Activated CD4-positive, alpha-beta T cell treated with anti-CD3 and anti-CD28 coated beads, Interleukin-2, amount 10 ng/mL, durations not matched to agents 24 days and 14 days (primary cell): ENCODE measurements at regions not wholly inside any gene's neighbourhood (a gene's known extent, or its start where the extent isn't known, plus 50 kb on each side); places are given as distances from the start of the nearest gene placed in this dataset.
"Not testable (repeated sequence)": the region's sequence is repeated elsewhere in the genome, so short reads cannot be mapped to it uniquely, and the experiment has no call there.

Experiments used
- DNase-seq: peaks from one replicate; pipeline ENCODE4 v3.0.0; 2022
- H3K27ac Mint-ChIP-seq: one replicate; pipeline ENCODE4 v1.8.0; 2022; ENCODE audit warnings: mild to moderate bottlenecking, mixed read lengths
- H3K27me3 Mint-ChIP-seq: one replicate; pipeline ENCODE4 v1.8.0; 2022; ENCODE audit warnings: mixed read lengths
- H3K36me3 Mint-ChIP-seq: one replicate; pipeline ENCODE4 v1.8.0; 2022; ENCODE audit warnings: low read depth, mild to moderate bottlenecking, mixed read lengths
- H3K4me1 Mint-ChIP-seq: one replicate; pipeline ENCODE4 v1.8.0; 2021; ENCODE audit warnings: mixed read lengths
- H3K4me3 Mint-ChIP-seq: one replicate; pipeline ENCODE4 v1.8.0; 2022; ENCODE audit warnings: mild to moderate bottlenecking, moderate library complexity, mixed read lengths
- H3K9me3 Mint-ChIP-seq: one replicate; pipeline ENCODE4 v1.8.0; 2021; ENCODE audit warnings: mixed read lengths
- intact Hi-C: fragments of 100-400 bp; cut with micrococcal nuclease; formaldehyde crosslinking; loops from one replicate; pipeline ENCODE4 v1.15.1; 2023

- H3K27me3 Mint-ChIP-seq, H3K27ac Mint-ChIP-seq, H3K9me3 Mint-ChIP-seq, intact Hi-C loops, H3K36me3 Mint-ChIP-seq, H3K4me1 Mint-ChIP-seq, DNase-seq, H3K4me3 Mint-ChIP-seq: not testable (repeated sequence)
These were observed 185.9 kb upstream of the ZNF644 start for GRCh38 chr1:91207691-91208090.

DNA sequence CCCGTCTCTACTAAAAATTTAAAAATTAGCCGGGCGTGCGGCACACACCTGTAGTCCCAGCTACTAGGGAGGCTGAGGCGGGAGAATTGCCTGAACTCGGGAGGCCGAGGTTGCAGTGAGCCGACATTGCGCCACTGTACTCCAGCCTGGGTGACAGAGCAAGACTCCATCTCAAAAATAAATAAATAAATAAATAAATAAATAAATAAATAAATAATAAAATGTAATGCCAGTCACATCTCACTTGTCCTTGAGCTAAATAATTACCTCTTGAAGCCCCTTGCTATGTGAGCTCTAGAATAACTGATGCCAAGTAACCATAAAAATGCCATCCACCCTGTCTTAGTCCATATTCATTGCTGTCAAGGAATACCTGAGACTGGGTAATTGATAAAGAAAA is 182.3 kb upstream of the ZNF644 start:
- H3K36me3 Mint-ChIP-seq, DNase-seq, H3K4me3 Mint-ChIP-seq, H3K9me3 Mint-ChIP-seq, intact Hi-C loops, H3K4me1 Mint-ChIP-seq, H3K27ac Mint-ChIP-seq, H3K27me3 Mint-ChIP-seq: not testable (repeated sequence)

DNA sequence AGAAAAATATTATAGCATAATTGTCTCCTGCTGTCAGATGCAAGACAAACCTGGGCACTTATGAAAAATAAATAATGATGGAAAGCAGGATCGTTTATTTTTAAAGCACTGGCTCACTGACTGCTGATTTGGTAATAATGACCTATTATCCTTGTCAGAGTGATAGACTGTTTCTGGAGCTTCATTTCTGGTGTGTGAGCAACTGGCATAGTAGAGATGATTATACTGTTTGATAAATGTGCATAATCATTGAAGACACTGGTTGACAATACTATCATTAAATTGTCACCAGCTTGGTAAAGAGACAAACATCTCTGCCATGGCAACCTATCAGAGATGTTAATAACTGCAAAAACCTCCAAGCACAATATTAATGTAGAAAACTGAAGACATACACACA is 179.9 kb upstream of the ZNF644 start:
- no peaks in the 10 kb centered on the region for H3K36me3 Mint-ChIP-seq
- H3K27me3 Mint-ChIP-seq: peaks cover 14% of the 10 kb centered on the region
- H3K4me1 Mint-ChIP-seq: no peaks in the 10 kb centered on the region
- H3K9me3 Mint-ChIP-seq: no peaks in the 10 kb centered on the region
- DNase-seq: no peak
- no peak overlapping the region for H3K4me3 Mint-ChIP-seq
- no peak overlapping the region for H3K27ac Mint-ChIP-seq
- intact Hi-C loops: no loop called here

- peaks cover 14% of the 10 kb centered on the region for H3K27me3 Mint-ChIP-seq
- H3K9me3 Mint-ChIP-seq: no peaks in the 10 kb centered on the region
- no peaks in the 10 kb centered on the region for H3K36me3 Mint-ChIP-seq
- intact Hi-C loops: no loop called here
- no peak for DNase-seq
- no peak overlapping the region for H3K4me3 Mint-ChIP-seq
- no peak overlapping the region for H3K27ac Mint-ChIP-seq
- no peaks in the 10 kb centered on the region for H3K4me1 Mint-ChIP-seq
These were observed 179.3 kb upstream of the ZNF644 start for GRCh38 chr1:91201176-91201575.

- H3K27me3 Mint-ChIP-seq: peaks cover 15% of the 10 kb centered on the region
- no peaks in the 10 kb centered on the region for H3K4me1 Mint-ChIP-seq
- intact Hi-C loops: no loop called here
- DNase-seq: no peak
- no peak overlapping the region for H3K4me3 Mint-ChIP-seq
- no peaks in the 10 kb centered on the region for H3K36me3 Mint-ChIP-seq
- no peak overlapping the region for H3K27ac Mint-ChIP-seq
- H3K9me3 Mint-ChIP-seq: no peaks in the 10 kb centered on the region
These were observed 178.8 kb upstream of the ZNF644 start for GRCh38 chr1:91200675-91201074.

DNA sequence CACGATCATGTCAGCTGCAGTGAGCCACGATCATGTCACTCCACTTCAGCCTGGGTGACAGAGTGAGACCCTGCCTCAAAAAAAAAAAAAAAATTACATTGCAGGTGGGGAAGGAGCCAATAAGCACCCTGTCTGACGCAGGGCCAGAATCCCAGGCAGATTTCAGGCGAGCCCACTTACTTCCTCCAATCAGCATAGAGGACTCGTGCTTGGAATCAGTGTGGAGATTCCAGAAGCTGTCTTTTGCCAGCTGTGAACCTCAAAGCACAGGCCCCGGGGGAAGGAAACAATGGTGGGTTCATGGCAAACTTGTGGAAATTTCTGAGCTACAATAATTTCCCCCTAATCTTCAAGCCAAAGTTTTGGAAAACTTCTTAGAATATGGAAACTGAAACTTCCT is 178.2 kb upstream of the ZNF644 start:
- no peak for DNase-seq
- H3K27ac Mint-ChIP-seq: no peak overlapping the region
- intact Hi-C loops: no loop called here
- H3K27me3 Mint-ChIP-seq: peaks cover 16% of the 10 kb centered on the region
- no peaks in the 10 kb centered on the region for H3K4me1 Mint-ChIP-seq
- no peak overlapping the region for H3K4me3 Mint-ChIP-seq
- no peaks in the 10 kb centered on the region for H3K36me3 Mint-ChIP-seq
- H3K9me3 Mint-ChIP-seq: no peaks in the 10 kb centered on the region

DNA sequence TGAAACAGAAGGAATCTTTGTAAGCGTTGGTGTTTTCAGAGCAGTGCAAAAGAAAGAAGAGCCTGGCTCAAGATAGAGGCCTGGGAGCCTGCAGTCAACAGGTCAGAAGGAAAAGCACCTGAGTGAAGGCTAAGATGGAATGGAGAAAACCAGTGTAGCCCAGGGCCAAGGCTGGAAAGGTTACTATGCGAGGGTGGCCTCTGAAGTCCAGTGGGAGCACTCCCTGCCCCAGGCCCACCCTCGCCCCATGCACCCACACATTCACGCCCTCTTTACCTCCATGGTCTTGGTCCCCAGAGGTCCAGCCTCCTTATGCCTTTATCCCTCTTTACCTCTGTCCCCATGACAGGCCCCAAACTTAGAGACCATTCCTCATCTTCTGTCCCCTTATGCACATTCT is 169.2 kb upstream of the ZNF644 start:
- intact Hi-C loops: no loop called here
- H3K27me3 Mint-ChIP-seq: peaks cover 4% of the 10 kb centered on the region
- H3K27ac Mint-ChIP-seq: no peak overlapping the region
- H3K9me3 Mint-ChIP-seq: no peaks in the 10 kb centered on the region
- H3K36me3 Mint-ChIP-seq: no peaks in the 10 kb centered on the region
- no peaks in the 10 kb centered on the region for H3K4me1 Mint-ChIP-seq
- no peak for DNase-seq
- no peak overlapping the region for H3K4me3 Mint-ChIP-seq

- H3K27me3 Mint-ChIP-seq: peaks cover 6% of the 10 kb centered on the region
- intact Hi-C loops: no loop called here
These were observed 167.3 kb upstream of the ZNF644 start for GRCh38 chr1:91189096-91189495.

DNA sequence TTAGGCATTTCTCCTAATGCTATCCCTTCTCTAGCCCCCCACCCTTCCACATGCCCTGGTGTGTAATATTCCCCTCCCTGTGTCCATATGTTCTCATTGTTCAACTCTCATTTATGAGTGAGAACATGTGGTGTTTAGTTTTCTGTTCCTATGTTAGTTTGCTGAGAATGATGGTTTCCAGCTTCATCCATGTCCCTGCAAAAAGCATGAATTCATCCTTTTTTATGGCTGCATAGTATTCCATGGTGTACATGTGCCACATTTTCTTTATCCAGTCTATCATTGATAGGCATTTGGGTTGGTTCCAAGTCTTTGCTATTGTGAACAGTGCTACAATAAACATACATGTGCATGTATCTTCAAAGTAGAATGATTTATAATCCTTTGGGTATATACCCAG is 161.0 kb upstream of the ZNF644 start:
- H3K36me3 Mint-ChIP-seq, H3K4me3 Mint-ChIP-seq, H3K27me3 Mint-ChIP-seq, DNase-seq, H3K27ac Mint-ChIP-seq, H3K9me3 Mint-ChIP-seq, H3K4me1 Mint-ChIP-seq, intact Hi-C loops: not testable (repeated sequence)

More at GRCh38 chr1:91189096-91189495, 167.3 kb upstream of the ZNF644 start:
- no peaks in the 10 kb centered on the region for H3K36me3 Mint-ChIP-seq
- H3K4me3 Mint-ChIP-seq: no peak overlapping the region
- no peak for DNase-seq
- H3K9me3 Mint-ChIP-seq: peaks cover 3% of the 10 kb centered on the region
- H3K4me1 Mint-ChIP-seq: no peaks in the 10 kb centered on the region
- H3K27ac Mint-ChIP-seq: no peak overlapping the region

GRCh38 chr1:91176250-91176649 is 154.4 kb upstream of the ZNF644 start:
- H3K36me3 Mint-ChIP-seq: no peaks in the 10 kb centered on the region
- DNase-seq: no peak
- H3K4me3 Mint-ChIP-seq: no peak overlapping the region
- no peaks in the 10 kb centered on the region for H3K9me3 Mint-ChIP-seq
- intact Hi-C loops: no loop called here
- no peak overlapping the region for H3K27ac Mint-ChIP-seq
- peaks cover 14% of the 10 kb centered on the region for H3K27me3 Mint-ChIP-seq
- H3K4me1 Mint-ChIP-seq: no peaks in the 10 kb centered on the region

DNA sequence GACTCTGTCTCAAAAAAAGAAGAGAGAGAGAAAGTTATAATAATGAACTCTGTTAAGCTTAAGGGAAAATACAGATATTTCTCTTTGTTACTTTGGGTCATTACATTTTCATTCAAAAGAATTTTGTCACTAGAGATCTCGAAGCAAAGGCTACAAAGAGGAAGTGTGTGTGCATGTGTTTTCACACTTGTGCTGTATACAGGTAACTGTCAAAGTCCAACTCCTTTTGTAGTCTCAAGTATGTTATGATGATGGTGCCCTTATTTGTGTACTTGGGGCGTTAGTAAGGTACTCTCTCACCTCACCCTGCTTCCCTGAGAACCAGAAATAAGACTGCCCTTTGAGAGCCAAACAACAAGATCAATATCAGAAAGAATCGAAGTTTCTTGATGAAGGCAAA is 152.9 kb upstream of the ZNF644 start:
- H3K27ac Mint-ChIP-seq: no peak overlapping the region
- H3K4me3 Mint-ChIP-seq: no peak overlapping the region
- H3K27me3 Mint-ChIP-seq: peaks cover 14% of the 10 kb centered on the region
- H3K9me3 Mint-ChIP-seq: no peaks in the 10 kb centered on the region
- H3K4me1 Mint-ChIP-seq: no peaks in the 10 kb centered on the region
- intact Hi-C loops: no loop called here
- DNase-seq: no peak
- H3K36me3 Mint-ChIP-seq: no peaks in the 10 kb centered on the region

DNA sequence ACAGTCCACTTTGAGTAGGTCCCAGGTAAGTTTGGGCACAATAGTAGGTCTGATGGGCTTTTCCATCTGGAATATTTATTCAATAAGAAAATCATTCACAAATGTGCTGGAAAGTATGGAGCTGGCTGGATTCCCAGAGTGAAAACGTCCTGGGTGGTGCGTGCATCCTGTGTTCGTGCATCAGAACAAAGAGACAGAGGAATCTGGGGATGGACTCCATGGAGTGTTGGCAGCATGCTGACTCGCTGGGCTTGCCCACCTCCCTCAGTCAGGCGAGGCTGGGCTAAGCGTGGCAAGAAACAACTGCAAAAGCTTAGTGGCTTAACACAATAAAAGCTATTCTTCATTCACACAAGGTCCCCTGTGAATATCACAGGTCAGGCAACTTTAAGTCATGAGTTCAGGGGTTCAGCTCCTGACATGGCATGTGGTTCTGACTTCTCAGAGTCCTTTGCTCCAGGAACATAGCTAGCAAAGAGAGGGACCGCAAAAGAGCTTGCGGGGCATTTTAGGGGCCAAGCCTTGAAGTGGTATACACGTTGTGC is 151.6 kb upstream of the ZNF644 start:
- Mint-ChIP-seq H3K27me3 (peaks cover 14% of the 10 kb centered on the region), H3K27ac (no peak overlapping the region), H3K9me3 (no peaks in the 10 kb centered on the region), H3K36me3 (no peaks in the 10 kb centered on the region), H3K4me3 (no peak overlapping the region), H3K4me1 (no peaks in the 10 kb centered on the region)
- DNase-seq: no peak
- intact Hi-C loops: no loop called here

- H3K9me3 Mint-ChIP-seq: no peaks in the 10 kb centered on the region
- peaks cover 14% of the 10 kb centered on the region for H3K27me3 Mint-ChIP-seq
- no peak for DNase-seq
- no peaks in the 10 kb centered on the region for H3K36me3 Mint-ChIP-seq
- no peaks in the 10 kb centered on the region for H3K4me1 Mint-ChIP-seq
- intact Hi-C loops: no loop called here
- no peak overlapping the region for H3K4me3 Mint-ChIP-seq
- H3K27ac Mint-ChIP-seq: no peak overlapping the region
These were observed 150.7 kb upstream of the ZNF644 start for GRCh38 chr1:91172541-91172940.

DNA sequence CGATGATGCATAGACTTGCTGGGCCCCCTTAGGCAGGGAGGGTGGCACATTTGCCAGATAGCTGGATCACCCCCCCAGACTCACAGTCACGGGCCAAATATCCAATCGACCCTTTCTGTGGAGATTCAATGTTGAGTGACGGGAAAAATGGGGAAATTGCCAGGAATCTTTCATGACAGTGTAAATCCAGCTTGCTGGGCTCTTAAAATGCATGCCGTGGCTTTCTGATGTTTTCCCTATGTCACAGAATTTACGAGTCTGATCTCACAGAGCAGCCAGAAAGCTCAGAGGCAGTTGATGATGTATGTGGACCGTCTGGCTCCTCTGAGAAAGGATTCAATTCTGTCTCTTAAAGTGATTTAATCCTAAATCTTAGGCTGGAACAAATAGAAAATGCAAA is 150.1 kb upstream of the ZNF644 start:
- no peak overlapping the region for H3K27ac Mint-ChIP-seq
- intact Hi-C loops: no loop called here
- no peaks in the 10 kb centered on the region for H3K9me3 Mint-ChIP-seq
- DNase-seq: no peak
- H3K36me3 Mint-ChIP-seq: no peaks in the 10 kb centered on the region
- no peak overlapping the region for H3K4me3 Mint-ChIP-seq
- H3K27me3 Mint-ChIP-seq: peaks cover 13% of the 10 kb centered on the region
- H3K4me1 Mint-ChIP-seq: no peaks in the 10 kb centered on the region

DNA sequence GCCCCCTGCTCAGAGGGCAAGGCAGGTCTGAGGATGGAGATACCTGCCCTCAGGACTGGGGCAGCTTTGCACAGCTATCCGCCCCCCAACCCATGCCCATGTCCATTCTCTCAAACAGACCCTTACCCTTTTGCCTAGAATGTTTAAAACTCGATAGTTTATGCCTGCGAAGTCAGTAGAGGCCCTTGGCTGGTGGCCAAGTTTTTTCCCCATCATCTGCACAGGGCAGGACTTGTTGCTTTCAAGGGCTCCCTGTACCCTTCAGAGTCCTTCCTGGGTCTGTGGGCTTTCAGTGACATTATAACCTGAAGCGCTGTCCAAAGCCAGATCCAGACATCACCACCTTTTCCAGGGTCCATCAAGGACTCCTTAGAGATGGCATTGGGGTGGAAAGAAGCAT is 148.7 kb upstream of the ZNF644 start:
- H3K36me3 Mint-ChIP-seq: no peaks in the 10 kb centered on the region
- H3K27me3 Mint-ChIP-seq: peaks cover 8% of the 10 kb centered on the region
- H3K4me3 Mint-ChIP-seq: no peak overlapping the region
- H3K27ac Mint-ChIP-seq: no peak overlapping the region
- intact Hi-C loops: no loop called here
- no peak for DNase-seq
- no peaks in the 10 kb centered on the region for H3K4me1 Mint-ChIP-seq
- H3K9me3 Mint-ChIP-seq: no peaks in the 10 kb centered on the region
